NCI-H510A (cell line): ENCODE measurements at regions not wholly inside any gene's neighbourhood (a gene's known extent, or its start where the extent isn't known, plus 50 kb on each side); places are given as distances from the start of the nearest gene placed in this dataset.
"Not testable (repeated sequence)": the region's sequence is repeated elsewhere in the genome, so short reads cannot be mapped to it uniquely, and the experiment has no call there.

Source experiments
- DNase-seq: peaks from one replicate; lab custom pipeline; 2025; lab: John Stamatoyannopoulos, UW

GRCh38 chr9:73866451-73866850 is 630.7 kb upstream of the RORB start:
- DNase-seq = no peak

- DNase-seq = no peak
Measured at GRCh38 chr9:73869264-73869663, 627.9 kb upstream of the RORB start.

- DNase-seq = no peak
Measured at GRCh38 chr9:73871636-73872035, 625.5 kb upstream of the RORB start.

GRCh38 chr9:73872701-73873100 is 624.4 kb upstream of the RORB start:
- no peak for DNase-seq

GRCh38 chr9:73880101-73880500 is 617.0 kb upstream of the RORB start:
- no peak for DNase-seq

- DNase-seq = no peak
Measured at GRCh38 chr9:73889023-73889422, 608.1 kb upstream of the RORB start.

- no peak for DNase-seq
Measured at GRCh38 chr9:73890685-73891277, 606.4 kb upstream of the RORB start.

- no peak for DNase-seq
Measured at GRCh38 chr9:73892335-73892734, 604.8 kb upstream of the RORB start.

- DNase-seq = no peak
Measured at GRCh38 chr9:73893230-73893629, 603.9 kb upstream of the RORB start.

GRCh38 chr9:73896061-73896460 is 601.1 kb upstream of the RORB start:
- no peak for DNase-seq

GRCh38 chr9:73906671-73907070 is 590.5 kb upstream of the RORB start:
- DNase-seq = no peak

- no peak for DNase-seq
Measured at GRCh38 chr9:73911804-73912203, 585.3 kb upstream of the RORB start.

GRCh38 chr9:73916016-73916673 is 581.0 kb upstream of the RORB start:
- no peak for DNase-seq

- no peak for DNase-seq
Measured at GRCh38 chr9:73919712-73920111, 577.4 kb upstream of the RORB start.

GRCh38 chr9:73923796-73924195 is 573.3 kb upstream of the RORB start:
- no peak for DNase-seq

GRCh38 chr9:73951147-73951546 is 546.0 kb upstream of the RORB start:
- DNase-seq = no peak

- DNase-seq = no peak
Measured at GRCh38 chr9:73962792-73963191, 534.3 kb upstream of the RORB start.

GRCh38 chr9:73969936-73970335 is 527.2 kb upstream of the RORB start:
- DNase-seq = no peak

- not testable (repeated sequence) for DNase-seq
Measured at GRCh38 chr9:73976424-73976823, 520.7 kb upstream of the RORB start.

- no peak for DNase-seq
Measured at GRCh38 chr9:73979894-73980264, 517.3 kb upstream of the RORB start.

GRCh38 chr9:73980754-73981153 is 516.4 kb upstream of the RORB start:
- DNase-seq = no peak

- DNase-seq = no peak
Measured at GRCh38 chr9:73981405-73981804, 515.7 kb upstream of the RORB start.

- DNase-seq = no peak
Measured at GRCh38 chr9:73995836-73996235, 501.3 kb upstream of the RORB start.

GRCh38 chr9:73996844-73997243 is 500.3 kb upstream of the RORB start:
- no peak for DNase-seq
